Activated CD8-positive, alpha-beta memory T cell treated with anti-CD3 and anti-CD28 coated beads for 24 hours (primary cell): ENCODE measurements at regions not wholly inside any gene's neighbourhood (a gene's known extent, or its start where the extent isn't known, plus 50 kb on each side); places are given as distances from the start of the nearest gene placed in this dataset.

Source experiments
- DNase-seq: peaks from one replicate; pipeline ENCODE4 v3.0.0-alpha.2; 2020

- peak; percentile 94 for DNase-seq
Measured at GRCh38 chr9:6703898-6704639, 53.7 kb upstream of the KDM4C start.

GRCh38 chr9:6702707-6703106, 55.1 kb upstream of the KDM4C start:
- DNase-seq: no peak

DNA sequence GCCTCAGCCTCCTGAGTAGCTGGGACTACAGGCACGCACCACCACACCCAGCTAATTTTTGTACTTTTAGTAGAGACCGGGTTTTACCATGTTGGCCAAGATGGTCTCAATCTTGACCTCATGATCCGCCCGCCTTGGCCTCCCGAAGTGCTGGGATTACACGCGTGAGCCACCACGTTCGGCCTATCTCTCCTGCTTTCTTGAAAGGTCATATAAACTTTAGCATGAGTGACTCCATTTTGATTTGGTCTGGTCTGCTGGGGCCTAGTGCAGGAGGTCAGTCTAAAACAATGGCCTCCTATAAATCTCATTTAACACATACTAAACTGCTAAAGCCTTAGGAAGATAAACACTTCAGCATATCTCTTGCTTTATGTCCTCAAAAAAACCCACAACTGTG, 50.6 kb upstream of the GLDC start:
- no peak for DNase-seq

GRCh38 chr9:6695121-6695814, 49.7 kb upstream of the GLDC start:
- DNase-seq: no peak
